IMR-90 (cell line): ENCODE measurements at regions not wholly inside any gene's neighbourhood (a gene's known extent, or its start where the extent isn't known, plus 50 kb on each side); places are given as distances from the start of the nearest gene placed in this dataset.

Experiments used
- ATAC-seq: fragments of 200-7000 bp; cut with Tn5 transposase; 2 replicates; pipeline ENCODE4 v1.9.1; 2020; ENCODE audit warnings: low read depth, mild to moderate bottlenecking, moderate library complexity
- BruUV-seq: library from RNA; stranded (reverse); fragments of 400-500 nt; replicated peaks from 2 replicates; lab custom pipeline; 2021; lab: Mats Ljungman, UMichigan
- CTCF ChIA-PET: fragments of 300-600 bp; formaldehyde crosslinking; extraction: SDS; loops from one replicate; lab custom pipeline; 2021; ENCODE audit warnings: antibody characterized with exemption; lab: Yijun Ruan, JAX
- POLR2A ChIA-PET: fragments of 300-600 bp; sonication (Branson Sonifier 250); formaldehyde crosslinking; loops from one replicate; lab custom pipeline; 2022; ENCODE audit warnings: antibody characterized with exemption; ENCODE audit not compliant: unreplicated experiment; lab: Charles Lee
- DNase-seq: peaks from one replicate; pipeline ENCODE4 v3.0.0; 2013
- H2AFZ ChIP-seq: replicated peaks from 2 replicates; pipeline ENCODE3; 2013; ENCODE audit warnings: low read length, mild to moderate bottlenecking; ENCODE audit not compliant: poor library complexity
- H2AK5ac ChIP-seq: 2 replicates; pipeline ENCODE4 v1.6.1; 2013; ENCODE audit warnings: low read depth, low read length, inconsistent platforms
- H2AK9ac ChIP-seq: replicated peaks from 2 replicates; pipeline ENCODE3; 2013; ENCODE audit warnings: mild to moderate bottlenecking, low read depth, low read length, moderate library complexity; ENCODE audit not compliant: poor library complexity
- H2BK120ac ChIP-seq: 2 replicates; pipeline ENCODE4 v1.6.1; 2013; ENCODE audit warnings: low read depth, low read length, inconsistent platforms
- H2BK15ac ChIP-seq: 3 replicates; pipeline ENCODE4 v1.6.1; 2013; ENCODE audit warnings: low read depth, low read length, inconsistent platforms
- H2BK20ac ChIP-seq: 2 replicates; pipeline ENCODE4 v1.6.1; 2013; ENCODE audit warnings: low read depth, mild to moderate bottlenecking, inconsistent platforms, low read length, moderate library complexity
- H2BK5ac ChIP-seq: 2 replicates; pipeline ENCODE4 v1.6.1; 2013; ENCODE audit warnings: mild to moderate bottlenecking, low read depth, low read length, inconsistent platforms; ENCODE audit not compliant: poor library complexity, severe bottlenecking
- H3K14ac ChIP-seq: replicated peaks from 2 replicates; pipeline ENCODE4 v1.6.1; 2013; ENCODE audit warnings: low read depth, low read length, inconsistent platforms
- H3K18ac ChIP-seq: 2 replicates; pipeline ENCODE4 v1.6.1; 2013; ENCODE audit warnings: low read depth, low read length, control low read depth
- H3K23ac ChIP-seq: 2 replicates; pipeline ENCODE4 v1.6.1; 2013; ENCODE audit warnings: low read depth, low read length, inconsistent platforms
- H3K27ac ChIP-seq: 2 replicates; pipeline ENCODE4 v1.5.1; 2013; ENCODE audit warnings: mild to moderate bottlenecking, control low read depth, low read length; ENCODE audit not compliant: insufficient read depth
- H3K27me3 ChIP-seq: 2 replicates; pipeline ENCODE4 v1.6.1; 2013; ENCODE audit warnings: low read length; ENCODE audit not compliant: control insufficient read depth, insufficient read depth
- H3K36me3 ChIP-seq: 2 replicates; pipeline ENCODE4 v1.6.1; 2013; ENCODE audit warnings: low read length, mixed read lengths; ENCODE audit not compliant: control insufficient read depth, insufficient read depth
- H3K4ac ChIP-seq: 2 replicates; pipeline ENCODE4 v1.6.1; 2013; ENCODE audit warnings: low read depth, low read length, inconsistent platforms
- H3K4me1 ChIP-seq: 2 replicates; pipeline ENCODE4 v1.6.1; 2013; ENCODE audit warnings: low read length, mixed read lengths; ENCODE audit not compliant: control insufficient read depth, insufficient read depth
- H3K4me2 ChIP-seq: 2 replicates; pipeline ENCODE4 v1.6.1; 2013; ENCODE audit warnings: low read depth, mild to moderate bottlenecking, control low read depth, low read length, moderate library complexity
- H3K4me3 ChIP-seq: 2 replicates; pipeline ENCODE4 v1.5.1; 2013; ENCODE audit warnings: low read depth, mild to moderate bottlenecking, control low read depth, low read length, moderate library complexity; ENCODE audit not compliant: insufficient read depth
- H3K56ac ChIP-seq: 2 replicates; pipeline ENCODE4 v1.6.1; 2013; ENCODE audit warnings: low read length, inconsistent platforms; ENCODE audit not compliant: insufficient read depth; ENCODE audit errors: extremely low read depth
- H3K79me1 ChIP-seq, 2 experiments: 2 replicates each; pipeline ENCODE4 v1.6.1; 2013; ENCODE audit warnings: low read length in 2 of 2, inconsistent platforms in 1 of 2, low read depth in 1 of 2
- H3K9ac ChIP-seq: 2 replicates; pipeline ENCODE4 v1.6.1; 2013; ENCODE audit warnings: low read depth, low read length, control low read depth
- H3K9me1 ChIP-seq: 2 replicates; pipeline ENCODE4 v1.6.1; 2013; ENCODE audit warnings: low read length, inconsistent platforms; ENCODE audit not compliant: insufficient read depth
- H3K9me3 ChIP-seq: 2 replicates; pipeline ENCODE4 v1.6.1; 2013; ENCODE audit warnings: low read length; ENCODE audit not compliant: control insufficient read depth, insufficient read depth
- H4K20me1 ChIP-seq: 2 replicates; pipeline ENCODE4 v1.6.1; 2013; ENCODE audit warnings: low read length, inconsistent platforms; ENCODE audit not compliant: insufficient read depth
- H4K5ac ChIP-seq: 2 replicates; pipeline ENCODE4 v1.6.1; 2013; ENCODE audit warnings: mild to moderate bottlenecking, low read depth, low read length, control low read depth
- H4K8ac ChIP-seq, 2 experiments: 2 replicates each; pipeline ENCODE4 v1.6.1; 2013; ENCODE audit warnings: low read depth in 2 of 2, low read length in 2 of 2, control low read depth in 1 of 2, inconsistent platforms in 1 of 2
- H4K91ac ChIP-seq: 2 replicates; pipeline ENCODE4 v1.6.1; 2013; ENCODE audit warnings: low read depth, low read length, inconsistent platforms; ENCODE audit not compliant: insufficient read depth
- CHD1 ChIP-seq: IDR thresholded peaks from 2 replicates; pipeline ENCODE4 v1.6.1; 2012; ENCODE audit warnings: low read depth, low read length, improper control_type of control experiment
- ELK1 ChIP-seq: fragments of 150-350 bp; IDR thresholded peaks from 2 replicates; pipeline ENCODE4 v1.6.1; 2016; ENCODE audit warnings: low read depth, mild to moderate bottlenecking, low read length, moderate library complexity, borderline replicate concordance
- FOS ChIP-seq: fragments of 150-350 bp; IDR thresholded peaks from 2 replicates; pipeline ENCODE4 v1.6.1; 2016; ENCODE audit warnings: low read depth, low read length
- MXI1 ChIP-seq: IDR thresholded peaks from 2 replicates; pipeline ENCODE4 v1.6.1; 2012; ENCODE audit warnings: low read depth, mild to moderate bottlenecking, low read length, moderate library complexity, borderline replicate concordance
- NFE2L2 ChIP-seq: fragments of 150-350 bp; IDR thresholded peaks from 2 replicates; pipeline ENCODE4 v1.6.1; 2016; ENCODE audit warnings: low read depth, mild to moderate bottlenecking, low read length
- POLR2A ChIP-seq: IDR thresholded peaks from 2 replicates; pipeline ENCODE4 v1.6.1; 2012; ENCODE audit warnings: mild to moderate bottlenecking, low read depth, low read length
- USF2 ChIP-seq: fragments of 150-350 bp; IDR thresholded peaks from 2 replicates; pipeline ENCODE4 v1.6.1; 2017; ENCODE audit warnings: mild to moderate bottlenecking, antibody characterized with exemption, low read length, low read depth
- WGBS, 2 experiments: methylation state at CpG; one replicate each; pipeline versions ENCODE4 v1.1.5 to v1.1.7; 2013; ENCODE audit warnings: missing lambda C conversion rate in 2 of 2; ENCODE audit not compliant: insufficient read length in 1 of 2; ENCODE audit errors: extremely low coverage in 2 of 2; 5-methylcytosine and 5-hydroxymethylcytosine counted together
- dilution Hi-C: fragments of 300-500 bp; cut with HindIII; formaldehyde crosslinking; loops from one replicate; pipeline ENCODE4 v1.14.3; 2018; ENCODE audit warnings: low sequenced_read_pairs; ENCODE audit not compliant: unreplicated experiment
- in situ Hi-C: fragments of 300-500 bp; cut with MboI; formaldehyde crosslinking; loops from 3 replicates; pipeline ENCODE4 v1.14.3; 2019; ENCODE audit warnings: low sequenced_read_pairs, inconsistent platforms, mixed read lengths
- intact Hi-C: fragments of 100-400 bp; cut with micrococcal nuclease; formaldehyde crosslinking; loops from 2 replicates; pipeline ENCODE4 v1.10.0; 2022

GRCh38 chr4:19614171-19614570 is 637.5 kb upstream of the SLIT2 start:
- H2BK120ac ChIP-seq = no peak overlapping the region
- no CpG with 5 or more reads among the region's 1 CpG for WGBS, 2 experiments
- H3K79me1 ChIP-seq = no peaks in the 10 kb centered on the region
- POLR2A ChIA-PET = no interaction called here
- BruUV-seq = no TSS peak
- no peak overlapping the region for H4K8ac ChIP-seq
- no peak overlapping the region for H2BK5ac ChIP-seq
- no peak overlapping the region for H3K18ac ChIP-seq
- no peak overlapping the region for H4K91ac ChIP-seq
- H4K20me1 ChIP-seq = no peaks in the 10 kb centered on the region
- intact Hi-C loops = no loop called here
- no peak overlapping the region for H3K4ac ChIP-seq
- no peak overlapping the region for H2AK5ac ChIP-seq
- no peak for ATAC-seq
- dilution Hi-C loops = no loop called here
- CTCF ChIA-PET = no interaction called here
- DNase-seq = no peak
- no peak overlapping the region for H3K4me2 ChIP-seq
- no peak overlapping the region for H3K23ac ChIP-seq
- H2AK9ac ChIP-seq = no peak overlapping the region
- no peaks in the 10 kb centered on the region for H3K36me3 ChIP-seq
- H2AFZ ChIP-seq = no peak overlapping the region
- H3K27me3 ChIP-seq = no peaks in the 10 kb centered on the region
- no peak overlapping the region for H2BK15ac ChIP-seq
- no peaks in the 10 kb centered on the region for H3K9me1 ChIP-seq
- H3K9me3 ChIP-seq = no peaks in the 10 kb centered on the region
- TF ChIP-seq ELK1 (no peak), MXI1 (no peak), FOS (no peak), POLR2A (no peak), USF2 (no peak), CHD1 (no peak), NFE2L2 (no peak)
- H3K4me3 ChIP-seq = no peak overlapping the region
- H2BK20ac ChIP-seq = no peak overlapping the region
- H3K9ac ChIP-seq = no peak overlapping the region
- no peak overlapping the region for H4K5ac ChIP-seq
- no peaks in the 10 kb centered on the region for H3K4me1 ChIP-seq
- no peak overlapping the region for H3K14ac ChIP-seq
- in situ Hi-C loops = no loop called here
- H3K27ac ChIP-seq = no peak overlapping the region
- H3K56ac ChIP-seq = no peak overlapping the region
